OCI-M2 (cell line): ENCODE measurements at regions not wholly inside any gene's neighbourhood (a gene's known extent, or its start where the extent isn't known, plus 50 kb on each side); places are given as distances from the start of the nearest gene placed in this dataset.
"Not testable (repeated sequence)": the region's sequence is repeated elsewhere in the genome, so short reads cannot be mapped to it uniquely, and the experiment has no call there.

Source experiments
- DNase-seq: peaks from one replicate; lab custom pipeline; 2025; ENCODE audit not compliant: unreplicated experiment; lab: John Stamatoyannopoulos, UW

DNA sequence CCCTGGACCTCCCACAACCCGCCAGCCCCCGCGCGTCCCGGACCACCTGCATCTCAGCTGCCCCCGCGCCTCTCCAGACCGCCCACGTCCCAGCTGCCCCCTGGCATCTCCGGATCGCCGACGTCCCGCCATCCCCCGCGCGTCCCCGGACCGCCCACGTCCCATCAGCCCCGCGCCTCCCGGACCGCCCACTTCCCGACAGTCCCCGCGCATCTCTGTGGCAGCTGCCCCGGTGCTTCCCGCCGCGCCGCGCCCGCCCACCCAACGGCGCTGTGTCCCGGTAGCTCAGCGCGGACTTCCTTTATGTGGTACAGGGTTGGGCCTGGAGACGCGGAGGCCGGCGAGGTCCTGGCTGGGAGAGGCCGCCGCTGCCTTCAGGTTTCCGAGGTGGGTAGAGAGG is 874.9 kb downstream of the TMEM121 start:
- not testable (repeated sequence) for DNase-seq

DNA sequence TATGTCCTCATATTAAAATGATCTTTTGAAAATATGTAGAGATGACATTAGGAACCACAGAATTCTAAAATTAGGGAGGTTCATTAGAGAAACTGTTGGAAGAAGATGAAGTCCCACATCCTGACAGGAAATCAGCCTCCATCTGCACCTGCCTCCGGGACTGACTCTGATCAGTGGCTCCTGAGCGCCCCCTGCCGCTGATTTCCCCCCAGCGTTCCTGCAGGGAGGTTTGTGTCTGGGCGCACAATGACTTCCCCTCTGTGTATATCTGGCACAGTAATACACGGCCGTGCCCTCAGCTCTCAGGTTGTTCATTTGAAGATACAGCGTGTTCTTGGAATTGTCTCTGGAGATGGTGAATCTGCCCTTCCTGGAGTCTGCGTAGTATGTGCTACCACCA is 883.8 kb downstream of the TMEM121 start:
- DNase-seq: not testable (repeated sequence)

DNA sequence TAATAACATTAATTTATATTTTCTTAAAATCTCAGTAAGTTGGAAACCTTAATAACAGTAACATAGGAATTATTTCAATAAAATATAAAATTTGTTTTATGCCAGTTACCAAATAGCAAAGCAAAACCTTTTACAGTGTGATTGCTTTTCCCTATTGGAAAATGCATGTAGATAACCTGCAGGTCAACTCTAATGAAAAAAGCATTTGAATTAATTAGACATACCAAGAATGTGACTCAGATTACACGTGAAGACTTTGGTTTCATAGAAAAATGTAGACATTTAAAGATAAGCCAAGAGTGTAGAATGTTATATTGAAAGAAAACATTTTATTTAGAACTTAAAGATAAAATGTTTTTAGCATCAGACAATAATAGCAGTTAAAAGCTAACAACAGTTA is 888.1 kb downstream of the TMEM121 start:
- no peak for DNase-seq

DNA sequence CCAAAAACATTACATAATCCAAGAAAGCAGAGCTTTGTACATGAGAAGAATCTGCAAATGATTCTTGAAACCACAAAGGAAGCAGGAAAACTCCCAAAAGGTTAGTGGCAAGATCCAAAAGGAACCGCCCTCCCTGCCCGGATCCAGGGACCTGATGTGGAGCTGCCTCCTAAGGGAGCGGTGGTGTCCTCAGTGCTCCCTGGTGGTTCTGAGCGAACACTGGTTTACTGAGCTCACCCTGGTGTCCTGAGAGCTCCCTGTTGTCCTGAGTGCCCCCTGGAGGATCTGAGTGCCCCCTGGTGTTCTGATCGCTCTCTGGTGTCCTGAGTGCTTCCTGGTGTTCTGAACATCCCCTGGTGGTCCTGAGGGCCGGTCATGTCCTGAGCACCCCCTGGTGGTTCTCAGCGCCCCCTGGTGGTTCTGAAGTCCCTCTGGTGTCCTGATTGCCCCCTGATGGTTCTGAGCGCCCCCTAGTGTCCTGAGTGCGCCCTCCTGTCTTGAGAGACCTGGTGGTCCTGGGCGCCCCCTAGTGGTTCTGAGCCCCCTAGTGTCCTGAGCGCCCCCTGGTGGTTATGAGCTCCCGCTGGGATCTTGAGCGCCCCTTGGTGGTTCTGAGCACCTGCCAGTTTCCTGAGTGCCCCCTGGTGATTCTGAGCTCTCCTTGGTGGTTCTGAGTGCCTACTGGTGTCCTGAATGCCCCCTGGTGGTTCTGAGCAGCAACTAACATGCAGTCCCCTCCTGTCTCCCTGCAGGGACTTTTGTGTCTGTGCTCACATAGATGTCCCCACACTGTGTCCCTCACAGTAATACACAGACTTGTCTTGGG is 891.1 kb downstream of the TMEM121 start:
- DNase-seq: no peak

GRCh38 chr14:106419376-106419965 is 893.1 kb downstream of the TMEM121 start:
- DNase-seq: no peak

- not testable (repeated sequence) for DNase-seq
These were observed 895.1 kb downstream of the TMEM121 start for GRCh38 chr14:106421431-106422033.

- no peak for DNase-seq
These were observed 895.7 kb downstream of the TMEM121 start for GRCh38 chr14:106422066-106422465.

- DNase-seq: not testable (repeated sequence)
These were observed 898.8 kb downstream of the TMEM121 start for GRCh38 chr14:106425150-106425549.

DNA sequence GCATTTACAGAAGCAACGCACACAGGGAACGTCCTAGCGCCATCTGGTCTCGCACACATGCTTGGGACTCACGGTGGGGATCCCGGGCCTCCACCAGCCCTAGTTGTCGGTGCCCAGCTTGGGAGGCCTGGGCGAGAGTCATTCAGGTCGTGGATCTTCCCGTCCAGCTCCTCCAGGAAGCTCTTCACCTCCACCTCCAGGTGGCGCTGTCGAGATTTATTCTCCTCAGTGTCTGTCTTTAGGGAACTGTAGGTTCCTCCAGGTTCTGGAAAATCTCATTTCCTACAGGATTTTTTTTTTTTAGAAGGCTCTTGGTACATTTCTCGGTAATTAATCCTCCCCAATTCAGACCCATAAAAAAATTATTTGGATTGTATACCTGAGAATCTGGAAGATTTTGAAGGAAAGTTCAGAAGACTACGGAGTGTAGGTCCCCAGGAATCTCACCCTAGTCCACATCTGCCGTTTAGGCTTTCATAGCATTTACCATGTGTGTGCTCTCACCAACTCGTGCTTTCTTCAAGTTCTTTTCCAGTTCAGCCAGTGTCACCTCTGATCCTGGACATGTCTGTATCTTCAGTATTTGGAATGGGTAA is 910.0 kb downstream of the TMEM121 start:
- DNase-seq: no peak

DNA sequence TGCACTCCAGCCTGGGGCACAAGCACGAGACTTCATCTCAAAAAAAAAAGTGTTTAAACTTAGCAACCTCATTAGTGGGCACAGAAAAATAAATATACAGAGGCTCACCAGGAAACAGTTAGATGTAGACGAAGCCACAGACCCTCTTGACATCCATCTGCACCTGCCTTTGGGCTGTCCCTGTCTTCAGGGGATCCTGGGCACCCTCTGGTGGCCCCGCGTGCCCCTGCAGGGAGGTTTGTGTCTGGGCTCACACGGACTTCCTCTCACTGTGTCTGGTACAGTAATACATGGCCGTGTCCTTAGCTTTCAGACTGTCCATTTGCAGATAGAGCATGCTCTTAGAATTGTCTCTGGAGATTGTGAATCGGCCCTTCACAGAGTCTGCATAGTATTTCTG is 916.5 kb downstream of the TMEM121 start:
- DNase-seq: no peak

DNA sequence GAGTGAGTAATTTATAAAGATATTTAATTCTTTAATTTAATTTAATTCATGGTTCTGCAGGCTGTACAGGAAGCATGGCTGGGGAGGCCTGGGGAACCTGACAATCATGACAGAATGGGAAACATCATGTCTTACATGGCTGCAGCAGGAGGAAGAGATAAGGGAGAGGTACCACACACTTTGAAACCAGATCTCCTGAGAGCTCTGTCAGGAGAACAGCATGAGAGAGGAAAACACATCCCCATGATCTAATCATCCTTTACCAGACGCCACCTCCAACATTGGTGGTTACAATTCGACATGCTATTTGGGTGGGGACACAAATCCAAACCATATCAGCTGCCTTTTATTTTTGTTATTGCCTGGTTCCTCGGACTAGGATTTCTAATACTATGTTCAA is 928.6 kb downstream of the TMEM121 start:
- DNase-seq: no peak

DNA sequence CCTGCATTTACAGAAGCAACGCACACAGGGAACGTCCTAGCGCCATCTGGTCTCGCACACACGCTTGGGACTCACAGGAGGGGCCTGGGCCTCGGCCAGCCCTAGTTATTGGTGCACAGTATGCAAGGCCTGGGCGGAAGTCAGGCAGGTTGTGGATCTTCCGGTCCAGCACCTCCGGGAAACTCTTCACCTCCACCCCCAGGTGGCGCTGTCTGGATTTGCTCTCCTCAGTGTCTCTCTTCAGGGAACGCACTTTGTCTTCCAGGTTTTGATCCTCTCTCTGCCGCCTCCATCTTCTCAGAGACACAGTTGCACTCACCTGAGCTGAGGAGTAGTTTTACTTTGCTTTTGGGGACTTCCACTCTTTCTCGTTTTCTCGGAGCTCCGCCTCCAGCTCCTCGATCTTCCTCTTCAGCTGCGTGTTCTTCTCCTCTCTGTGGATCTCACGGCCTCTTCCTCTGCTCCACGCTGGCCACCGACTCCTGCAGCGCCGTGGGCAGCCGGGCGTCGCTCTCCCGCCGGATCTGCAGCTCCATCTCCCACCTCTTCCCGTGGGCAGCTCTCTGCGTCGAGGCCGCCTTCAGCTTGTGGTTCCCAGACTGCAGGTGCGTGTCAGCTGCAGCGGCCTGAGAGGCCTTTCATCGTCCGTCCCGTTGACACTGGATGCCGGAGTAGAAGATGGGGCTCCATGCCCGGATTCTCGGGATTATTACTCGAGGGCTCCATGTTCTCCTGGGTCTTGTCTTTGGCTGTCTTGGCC is 933.8 kb downstream of the TMEM121 start:
- DNase-seq: no peak

GRCh38 chr14:106460916-106461315 is 934.5 kb downstream of the TMEM121 start:
- DNase-seq: no peak

- DNase-seq: not testable (repeated sequence)
These were observed 940.1 kb downstream of the TMEM121 start for GRCh38 chr14:106466483-106466882.

GRCh38 chr14:106468869-106469268 is 942.5 kb downstream of the TMEM121 start:
- not testable (repeated sequence) for DNase-seq

DNA sequence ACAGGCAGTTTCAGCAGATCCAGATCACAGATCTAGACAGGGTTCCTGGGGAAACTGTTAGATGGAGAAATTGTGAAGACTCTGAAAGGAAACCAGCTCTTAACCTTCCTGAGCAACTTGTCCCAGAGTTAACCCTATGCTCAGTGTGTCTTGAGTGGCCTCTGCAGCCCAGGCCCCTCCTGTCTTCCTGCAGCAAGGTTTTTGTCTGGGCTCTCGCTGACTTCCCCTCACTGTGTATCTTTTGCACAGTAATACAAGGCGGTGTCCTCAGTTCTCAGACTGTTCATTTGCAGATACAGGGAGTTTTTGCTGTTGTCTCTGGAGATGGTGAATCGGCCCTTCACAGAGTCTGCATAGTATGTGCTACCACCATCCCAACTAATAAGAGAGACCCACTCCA is 943.6 kb downstream of the TMEM121 start:
- not testable (repeated sequence) for DNase-seq

DNA sequence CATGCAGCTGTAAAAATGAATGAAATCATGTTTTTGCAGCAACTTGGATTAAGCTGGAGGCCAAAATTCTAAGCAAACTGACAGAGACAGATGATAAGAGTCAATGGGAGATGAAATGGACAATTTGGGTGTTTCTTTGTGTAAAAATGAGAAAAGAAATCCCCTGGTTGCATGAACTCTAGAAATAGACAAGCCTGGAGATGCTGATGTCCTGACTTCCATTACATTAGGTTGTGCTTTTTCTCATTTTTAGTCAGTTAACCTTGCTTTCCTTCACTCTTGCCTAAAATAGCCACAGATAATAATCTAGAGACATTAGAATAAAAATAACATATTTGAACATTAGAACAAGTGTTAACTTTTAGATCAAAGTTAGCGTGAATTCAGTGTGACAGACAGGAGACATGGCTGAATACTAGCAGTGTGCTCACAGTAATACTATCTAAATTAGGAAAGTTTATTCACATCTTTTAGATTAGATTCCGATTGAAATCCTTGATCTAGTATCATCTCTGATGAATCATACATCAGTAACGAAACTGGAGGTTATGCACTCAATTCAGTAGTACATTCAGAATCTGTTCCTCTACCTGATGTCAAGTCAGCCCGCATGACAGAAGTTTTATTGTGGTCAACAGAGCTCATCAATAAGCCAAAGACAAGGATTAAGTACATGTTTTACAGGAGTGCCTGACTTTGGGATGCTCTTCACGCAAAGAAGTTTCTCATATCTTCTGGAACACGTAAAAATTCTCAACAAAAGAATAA is 948.1 kb downstream of the TMEM121 start:
- not testable (repeated sequence) for DNase-seq

GRCh38 chr14:106475214-106475613 is 948.8 kb downstream of the TMEM121 start:
- not testable (repeated sequence) for DNase-seq

GRCh38 chr14:106477600-106477999 is 951.2 kb downstream of the TMEM121 start:
- DNase-seq: not testable (repeated sequence)

DNA sequence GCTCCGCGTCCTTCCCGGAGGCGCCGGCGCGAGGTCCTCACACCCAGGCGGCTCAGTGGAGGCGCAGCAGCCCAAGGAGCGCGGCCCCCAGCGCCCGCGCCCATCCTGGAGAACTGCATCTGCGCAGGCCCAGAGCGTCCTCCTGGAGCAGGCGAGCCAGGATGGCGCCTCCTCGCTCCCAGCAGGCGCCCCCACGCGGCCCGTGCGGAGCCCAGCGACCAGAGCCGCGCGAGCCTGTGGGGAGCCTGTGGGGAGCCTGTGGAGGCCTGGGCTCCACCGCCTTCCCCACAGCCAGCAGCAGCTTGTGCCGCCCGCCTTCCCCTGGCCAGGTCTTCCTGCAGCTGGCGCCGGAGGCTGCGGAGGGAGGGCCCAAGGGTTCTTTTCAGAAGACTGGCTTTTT is 953.9 kb downstream of the TMEM121 start:
- DNase-seq: not testable (repeated sequence)
